H9 (cell line): ENCODE measurements at regions not wholly inside any gene's neighbourhood (a gene's known extent, or its start where the extent isn't known, plus 50 kb on each side); places are given as distances from the start of the nearest gene placed in this dataset.

Source experiments
- DNase-seq: peaks from one replicate; pipeline ENCODE4 v3.0.0-alpha.2; 2017
- H2AFZ ChIP-seq: one replicate; pipeline ENCODE4 v1.6.1; 2013; ENCODE audit warnings: mild to moderate bottlenecking, low read length, control low read depth, moderate library complexity
- H2AK5ac ChIP-seq: 2 replicates; pipeline ENCODE4 v1.6.1; 2013; ENCODE audit warnings: low read length, control low read depth, mixed read lengths; ENCODE audit not compliant: insufficient read length
- H2BK120ac ChIP-seq: one replicate; pipeline ENCODE4 v1.6.1; 2013; ENCODE audit warnings: low read depth, mild to moderate bottlenecking, low read length, control low read depth, inconsistent platforms; ENCODE audit not compliant: poor library complexity, severe bottlenecking
- H2BK12ac ChIP-seq: 2 replicates; pipeline ENCODE4 v1.6.1; 2013; ENCODE audit warnings: low read length, control low read depth, mixed read lengths, low read depth; ENCODE audit not compliant: insufficient read length
- H2BK15ac ChIP-seq: 2 replicates; pipeline ENCODE4 v1.6.1; 2013; ENCODE audit warnings: low read depth, low read length, control low read depth
- H2BK20ac ChIP-seq: one replicate; pipeline ENCODE4 v1.6.1; 2013; ENCODE audit warnings: low read depth, mild to moderate bottlenecking, low read length, control low read depth, inconsistent platforms; ENCODE audit not compliant: poor library complexity, severe bottlenecking
- H2BK5ac ChIP-seq: 2 replicates; pipeline ENCODE4 v1.6.1; 2013; ENCODE audit warnings: low read length, control low read depth, mixed read lengths; ENCODE audit not compliant: insufficient read length
- H3K14ac ChIP-seq: 2 replicates; pipeline ENCODE4 v1.6.1; 2013; ENCODE audit warnings: low read length, control low read depth; ENCODE audit not compliant: insufficient read depth
- H3K18ac ChIP-seq: 2 replicates; pipeline ENCODE4 v1.6.1; 2013; ENCODE audit warnings: low read depth, mild to moderate bottlenecking, mixed read lengths, low read length, control low read depth; ENCODE audit not compliant: insufficient read length
- H3K23ac ChIP-seq: 2 replicates; pipeline ENCODE4 v1.6.1; 2013; ENCODE audit warnings: low read length, control low read depth, mixed read lengths, low read depth; ENCODE audit not compliant: insufficient read length
- H3K23me2 ChIP-seq: 2 replicates; pipeline ENCODE4 v1.6.1; 2013; ENCODE audit warnings: low read depth, mild to moderate bottlenecking, mixed read lengths, low read length, control low read depth; ENCODE audit not compliant: insufficient read length, poor library complexity, severe bottlenecking
- H3K27ac ChIP-seq: 2 replicates; pipeline ENCODE4 v1.5.1; 2013; ENCODE audit warnings: low read length, control low read depth, mixed read lengths, low read depth; ENCODE audit not compliant: insufficient read length
- H3K27me3 ChIP-seq: 2 replicates; pipeline ENCODE4 v1.6.1; 2013; ENCODE audit warnings: low read length, control low read depth, inconsistent platforms; ENCODE audit not compliant: insufficient read depth
- H3K4ac ChIP-seq: 2 replicates; pipeline ENCODE4 v1.6.1; 2013; ENCODE audit warnings: low read depth, mild to moderate bottlenecking, control low read depth, inconsistent platforms, low read length, moderate library complexity
- H3K4me1 ChIP-seq: 2 replicates; pipeline ENCODE4 v1.6.1; 2013; ENCODE audit warnings: low read length, control low read depth, inconsistent platforms; ENCODE audit not compliant: insufficient read depth
- H3K4me2 ChIP-seq: 2 replicates; pipeline ENCODE4 v1.6.1; 2013; ENCODE audit warnings: low read length, control low read depth, mixed read lengths; ENCODE audit not compliant: insufficient read length, insufficient read depth
- H3K56ac ChIP-seq: 2 replicates; pipeline ENCODE4 v1.6.1; 2013; ENCODE audit warnings: low read depth, mild to moderate bottlenecking, mixed read lengths, low read length, control low read depth; ENCODE audit not compliant: insufficient read length
- H3K79me1 ChIP-seq: 2 replicates; pipeline ENCODE4 v1.6.1; 2013; ENCODE audit warnings: low read depth, mild to moderate bottlenecking, moderate library complexity, low read length, control low read depth, inconsistent platforms; ENCODE audit not compliant: insufficient read depth, poor library complexity, severe bottlenecking
- H3K79me2 ChIP-seq: 2 replicates; pipeline ENCODE4 v1.6.1; 2013; ENCODE audit warnings: low read length, control low read depth, inconsistent platforms; ENCODE audit not compliant: insufficient read depth
- H3K9ac ChIP-seq: 2 replicates; pipeline ENCODE4 v1.6.1; 2013; ENCODE audit warnings: low read length, control low read depth, mixed read lengths; ENCODE audit not compliant: insufficient read length; ENCODE audit errors: extremely low read depth
- H3K9me3 ChIP-seq: one replicate; pipeline ENCODE4 v1.6.1; 2013; ENCODE audit warnings: low read depth, low read length, inconsistent platforms; ENCODE audit not compliant: control insufficient read depth
- H3T11ph ChIP-seq: one replicate; pipeline ENCODE4 v1.6.1; 2013; ENCODE audit warnings: mild to moderate bottlenecking, low read length, control low read depth, inconsistent platforms
- H4K20me1 ChIP-seq: one replicate; pipeline ENCODE4 v1.6.1; 2013; ENCODE audit not compliant: control insufficient read depth, insufficient read length, insufficient read depth
- H4K5ac ChIP-seq: 2 replicates; pipeline ENCODE4 v1.6.1; 2013; ENCODE audit warnings: low read depth, mild to moderate bottlenecking, mixed read lengths, low read length, control low read depth; ENCODE audit not compliant: insufficient read length
- H4K8ac ChIP-seq: replicated peaks from 2 replicates; pipeline ENCODE4 v1.6.1; 2013; ENCODE audit warnings: low read length, control low read depth, mixed read lengths, low read depth; ENCODE audit not compliant: insufficient read length
- H4K91ac ChIP-seq: 2 replicates; pipeline ENCODE4 v1.6.1; 2013; ENCODE audit warnings: low read depth, mild to moderate bottlenecking, moderate library complexity, mixed read lengths, low read length, control low read depth; ENCODE audit not compliant: insufficient read length
- H3K27ac Mint-ChIP-seq, 3 experiments: 2 replicates in 2 of 3; 3 replicates in 1 of 3; pipeline ENCODE4 v1.8.0; 2020 to 2021; ENCODE audit warnings: mixed read lengths in 3 of 3, mild to moderate bottlenecking in 1 of 3, moderate library complexity in 1 of 3
- H3K27me3 Mint-ChIP-seq: 2 replicates; pipeline ENCODE4 v1.8.0; 2021; ENCODE audit warnings: low read depth, mild to moderate bottlenecking, moderate library complexity, mixed read lengths
- H3K36me3 Mint-ChIP-seq, 3 experiments: 2 replicates in 2 of 3; 3 replicates in 1 of 3; pipeline ENCODE4 v1.8.0; 2020 to 2021; ENCODE audit warnings: low read depth in 3 of 3, mixed read lengths in 3 of 3; ENCODE audit not compliant: insufficient read depth in 1 of 3
- H3K4me1 Mint-ChIP-seq, 2 experiments: 2 replicates each; pipeline ENCODE4 v1.8.0; 2020; ENCODE audit warnings: mixed read lengths in 2 of 2
- H3K4me3 Mint-ChIP-seq, 2 experiments: 2 replicates in 1 of 2; 3 replicates in 1 of 2; pipeline ENCODE4 v1.8.0; 2020 to 2021; ENCODE audit warnings: mild to moderate bottlenecking in 2 of 2, mixed read lengths in 2 of 2, moderate library complexity in 1 of 2
- H3K9me3 Mint-ChIP-seq, 2 experiments: 2 replicates in 1 of 2; 3 replicates in 1 of 2; pipeline ENCODE4 v1.8.0; 2020; ENCODE audit warnings: mild to moderate bottlenecking in 2 of 2, mixed read lengths in 2 of 2, moderate library complexity in 1 of 2
- CTCF ChIP-seq: fragments of 200-600 bp; sonication (generic); conservative IDR thresholded peaks from 3 replicates; pipeline ENCODE4 v1.8.0; 2021; ENCODE audit warnings: antibody characterized with exemption, mild to moderate bottlenecking
- WGBS: extraction: QIAGEN DNeasy Blood & Tissue Kit; methylation state at CpG from one replicate; pipeline ENCODE4 v1.1.7; 2013; ENCODE audit warnings: missing lambda C conversion rate, low lambda C conversion rate, mixed read lengths; ENCODE audit not compliant: insufficient read length; ENCODE audit errors: extremely low coverage; 5-methylcytosine and 5-hydroxymethylcytosine counted together

- H3K4ac ChIP-seq, result no peak overlapping the region
- H3K18ac ChIP-seq, result no peak overlapping the region
- no peak overlapping the region for H4K8ac ChIP-seq
- H3K79me2 ChIP-seq, result no peaks in the 10 kb centered on the region
- no peak overlapping the region; a peak in 1 of 7 replicates for H3K27ac Mint-ChIP-seq
- H3K9me3 Mint-ChIP-seq, result peaks cover 5 to 6% of the 10 kb centered on the region in 2 experiments; a peak in 4 of 5 replicates
- DNase-seq, result no peak
- no peaks in the 10 kb centered on the region for H3K27me3 ChIP-seq
- H2AK5ac ChIP-seq, result no peak overlapping the region
- H3K9me3 ChIP-seq, result no peaks in the 10 kb centered on the region
- no peak overlapping the region for H2BK12ac ChIP-seq
- WGBS, result no CpG with 5 or more reads among the region's 1 CpG
- no peak overlapping the region for H2BK5ac ChIP-seq
- H3K27ac ChIP-seq, result no peak overlapping the region
- H3K23me2 ChIP-seq, result no peaks in the 10 kb centered on the region
- no peaks in the 10 kb centered on the region for H4K20me1 ChIP-seq
- no peak overlapping the region for H3K4me2 ChIP-seq
- H3K14ac ChIP-seq, result no peak overlapping the region
- no peaks in the 10 kb centered on the region for H3K4me1 Mint-ChIP-seq
- H3K9ac ChIP-seq, result no peak overlapping the region
- H3K4me3 Mint-ChIP-seq, result no peak overlapping the region
- no peak overlapping the region for H2BK15ac ChIP-seq
- no peaks in the 10 kb centered on the region for H3K79me1 ChIP-seq
- no peak for TF ChIP-seq CTCF
- no peak overlapping the region for H4K91ac ChIP-seq
- peaks cover 0 to 4% (median 0%) of the 10 kb centered on the region in 3 experiments; a peak in 3 of 7 replicates for H3K36me3 Mint-ChIP-seq
- no peak overlapping the region for H2BK20ac ChIP-seq
- no peaks in the 10 kb centered on the region for H3K4me1 ChIP-seq
- no peak overlapping the region for H3K56ac ChIP-seq
- H2BK120ac ChIP-seq, result no peak overlapping the region
- H4K5ac ChIP-seq, result no peak overlapping the region
- H3T11ph ChIP-seq, result no peak overlapping the region
- no peak overlapping the region for H2AFZ ChIP-seq
- H3K27me3 Mint-ChIP-seq, result peaks cover 2% of the 10 kb centered on the region; the same call in 1 of the 2 replicates
- H3K23ac ChIP-seq, result no peak overlapping the region
Measured at GRCh38 chr5:57931807-57932206, 449.2 kb upstream of the ACTBL2 start.
